ENCODE measurements at regions not wholly inside any gene's neighbourhood (a gene's known extent, or its start where the extent isn't known, plus 50 kb on each side); places are given as distances from the start of the nearest gene placed in this dataset.

GRCh38 chrX:131827935-131828334 lies 195.2 kb upstream of the STK26 start:
- no peak for TF ChIP-seq POLR2A (IDR thresholded peaks at IDR 0.05; ENCODE audit: extremely low read depth, insufficient read length)
- peak; percentile 37 for TF ChIP-seq CTCF (IDR thresholded peaks at IDR 0.05; ENCODE audit: low read depth, low read length)
- TF ChIP-seq MAX (IDR thresholded peaks at IDR 0.05; ENCODE audit: low read depth, low read length) = no peak
- TF ChIP-seq MYC (IDR thresholded peaks at IDR 0.05; ENCODE audit: low read depth, low read length) = no peak

Data from NB4 (cell line).